Neural cell (in vitro differentiated cells): ENCODE measurements at regions not wholly inside any gene's neighbourhood (a gene's known extent, or its start where the extent isn't known, plus 50 kb on each side); places are given as distances from the start of the nearest gene placed in this dataset.

Source experiments
- H2AFZ ChIP-seq: fragments of 200-600, 300-800 bp; sonication (generic), shearing (Covaris generic); 2 replicates; pipeline ENCODE4 v1.6.0; 2014; ENCODE audit warnings: low read depth, mild to moderate bottlenecking, antibody characterized with exemption, low read length, moderate library complexity
- H3F3A ChIP-seq: fragments of 200-600 bp; shearing (Covaris generic); 2 replicates; pipeline ENCODE4 v1.6.1; 2016; ENCODE audit warnings: mild to moderate bottlenecking, moderate library complexity, mixed read lengths, antibody characterized with exemption, low read length; ENCODE audit not compliant: insufficient read depth, poor library complexity, severe bottlenecking
- H3K27ac ChIP-seq: fragments of 200-600, 300-800 bp; sonication (generic), shearing (Covaris generic); 2 replicates; pipeline ENCODE4 v1.5.1; 2014; ENCODE audit warnings: mild to moderate bottlenecking, low read length, moderate library complexity
- H3K27me3 ChIP-seq: fragments of 300-800, 200-600 bp; sonication (generic), shearing (Covaris generic); 2 replicates; pipeline ENCODE4 v1.6.0; 2014; ENCODE audit warnings: mild to moderate bottlenecking, low read depth, low read length, moderate library complexity; ENCODE audit not compliant: insufficient read depth
- H3K36me3 ChIP-seq: fragments of 300-800, 200-600 bp; sonication (generic), shearing (Covaris generic); 2 replicates; pipeline ENCODE4 v1.5.1; 2014; ENCODE audit warnings: mild to moderate bottlenecking, antibody characterized with exemption, low read length, moderate library complexity; ENCODE audit not compliant: insufficient read depth
- H3K4me2 ChIP-seq: fragments of 300-800, 200-600 bp; sonication (generic), shearing (Covaris generic); 2 replicates; pipeline ENCODE4 v1.6.0; 2014; ENCODE audit warnings: mild to moderate bottlenecking, low read length
- H3K4me3 ChIP-seq: fragments of 300-800, 200-600 bp; sonication (generic), shearing (Covaris generic); 2 replicates; pipeline ENCODE4 v1.5.1; 2014; ENCODE audit warnings: mild to moderate bottlenecking, low read length, moderate library complexity
- H3K79me2 ChIP-seq: fragments of 200-600 bp; shearing (Covaris generic); replicated peaks from 2 replicates; pipeline ENCODE4 v1.6.0; 2014; ENCODE audit warnings: mild to moderate bottlenecking, low read length, moderate library complexity; ENCODE audit not compliant: insufficient read depth
- H3K9ac ChIP-seq: fragments of 300-800, 200-600 bp; sonication (generic), shearing (Covaris generic); 2 replicates; pipeline ENCODE4 v1.6.1; 2016; ENCODE audit warnings: mild to moderate bottlenecking, low read length, mixed read lengths
- H3K9me2 ChIP-seq: fragments of 200-600 bp; shearing (Covaris generic); 2 replicates; pipeline ENCODE4 v1.6.1; 2016; ENCODE audit warnings: mild to moderate bottlenecking, low read length, mixed read lengths; ENCODE audit not compliant: insufficient read depth
- H3K9me3 ChIP-seq: fragments of 200-600, 300-800 bp; sonication (generic), shearing (Covaris generic); 2 replicates; pipeline ENCODE4 v1.6.1; 2016; ENCODE audit warnings: mild to moderate bottlenecking, mixed run types, low read length, moderate library complexity, mixed read lengths
- H4K20me1 ChIP-seq: fragments of 200-600 bp; shearing (Covaris generic); 2 replicates; pipeline ENCODE4 v1.6.1; 2016; ENCODE audit warnings: mild to moderate bottlenecking, mixed run types; ENCODE audit not compliant: insufficient read depth
- CTCF ChIP-seq: fragments of 450-650 bp; IDR thresholded peaks from 2 replicates; pipeline ENCODE4 v1.5.1; 2014; ENCODE audit warnings: antibody characterized with exemption, mild to moderate bottlenecking, moderate library complexity; ENCODE audit not compliant: poor library complexity, severe bottlenecking
- EP300 ChIP-seq: fragments of 450-650 bp; conservative IDR thresholded peaks from 2 replicates; pipeline ENCODE4 v1.6.1; 2014; ENCODE audit warnings: antibody characterized with exemption, mild to moderate bottlenecking, moderate library complexity; ENCODE audit not compliant: poor library complexity, severe bottlenecking
- EZH2 ChIP-seq: fragments of 200-600, 300-800 bp; shearing (Covaris generic), sonication (generic); IDR thresholded peaks from 2 replicates; pipeline ENCODE4 v1.6.1; 2014; ENCODE audit warnings: antibody characterized with exemption, low read length, borderline replicate concordance, mild to moderate bottlenecking; ENCODE audit not compliant: insufficient read depth, poor library complexity, severe bottlenecking
- MXI1 ChIP-seq: fragments of 450-650 bp; conservative IDR thresholded peaks from 2 replicates; pipeline ENCODE4 v1.6.1; 2014; ENCODE audit warnings: antibody characterized with exemption, mild to moderate bottlenecking; ENCODE audit not compliant: poor library complexity, severe bottlenecking
- POLR2AphosphoS5 ChIP-seq: IDR thresholded peaks from 2 replicates; pipeline ENCODE4 v1.6.1; 2012
- RAD21 ChIP-seq: fragments of 450-650 bp; conservative IDR thresholded peaks from 2 replicates; pipeline ENCODE4 v1.6.1; 2014; ENCODE audit warnings: antibody characterized with exemption, mild to moderate bottlenecking, moderate library complexity
- REST ChIP-seq: IDR thresholded peaks from 2 replicates; pipeline ENCODE4 v1.6.1; 2012; ENCODE audit warnings: borderline replicate concordance
- SMC3 ChIP-seq: fragments of 450-650 bp; conservative IDR thresholded peaks from 2 replicates; pipeline ENCODE4 v1.6.1; 2014; ENCODE audit warnings: antibody characterized with exemption, mild to moderate bottlenecking, moderate library complexity; ENCODE audit not compliant: poor library complexity
- TAF1 ChIP-seq: IDR thresholded peaks from 2 replicates; pipeline ENCODE4 v1.6.1; 2012; ENCODE audit warnings: low read depth

GRCh38 chr4:35038845-35039244 is 1205.5 kb downstream of the ARAP2 start:
- H3K36me3 ChIP-seq, result no peaks in the 10 kb centered on the region
- H3K9me3 ChIP-seq, result no peaks in the 10 kb centered on the region
- H3F3A ChIP-seq, result no peaks in the 10 kb centered on the region
- H3K27ac ChIP-seq, result no peak overlapping the region
- H3K9me2 ChIP-seq, result no peaks in the 10 kb centered on the region
- H2AFZ ChIP-seq, result no peak overlapping the region
- no peak overlapping the region for H3K9ac ChIP-seq
- H3K79me2 ChIP-seq, result no peaks in the 10 kb centered on the region
- H4K20me1 ChIP-seq, result no peaks in the 10 kb centered on the region
- no peak overlapping the region for H3K4me2 ChIP-seq
- no peak for TF ChIP-seq TAF1
- TF ChIP-seq SMC3, result no peak
- no peak for TF ChIP-seq EP300
- TF ChIP-seq POLR2AphosphoS5, result no peak
- TF ChIP-seq CTCF, result no peak
- no peak for TF ChIP-seq REST
- TF ChIP-seq EZH2, result no peak
- no peak for TF ChIP-seq MXI1
- no peak for TF ChIP-seq RAD21
- H3K4me3 ChIP-seq, result no peak overlapping the region
- no peaks in the 10 kb centered on the region for H3K27me3 ChIP-seq

- Histone ChIP-seq H3K27ac (no peak overlapping the region), H3K79me2 (no peaks in the 10 kb centered on the region), H3K9ac (no peak overlapping the region), H3K4me3 (no peak overlapping the region), H3K27me3 (no peaks in the 10 kb centered on the region), H4K20me1 (no peaks in the 10 kb centered on the region), H3K4me2 (no peak overlapping the region), H3K9me2 (no peaks in the 10 kb centered on the region), H2AFZ (no peak overlapping the region), H3F3A (no peaks in the 10 kb centered on the region), H3K36me3 (no peaks in the 10 kb centered on the region), H3K9me3 (no peaks in the 10 kb centered on the region)
- TF ChIP-seq TAF1 (no peak), REST (no peak), EP300 (no peak), EZH2 (no peak), MXI1 (no peak), SMC3 (no peak), POLR2AphosphoS5 (no peak), RAD21 (no peak), CTCF (no peak)
These were observed 1191.8 kb downstream of the ARAP2 start for GRCh38 chr4:35052546-35052945.
